ENCODE measurements at regions not wholly inside any gene's neighbourhood (a gene's known extent, or its start where the extent isn't known, plus 50 kb on each side); places are given as distances from the start of the nearest gene placed in this dataset.

- TF ChIP-seq EZH2phosphoT487 (IDR thresholded peaks at IDR 0.05) (no peak), EZH2 (IDR thresholded peaks at IDR 0.05) (no peak)
- TF ChIP-seq, protein P1, sequence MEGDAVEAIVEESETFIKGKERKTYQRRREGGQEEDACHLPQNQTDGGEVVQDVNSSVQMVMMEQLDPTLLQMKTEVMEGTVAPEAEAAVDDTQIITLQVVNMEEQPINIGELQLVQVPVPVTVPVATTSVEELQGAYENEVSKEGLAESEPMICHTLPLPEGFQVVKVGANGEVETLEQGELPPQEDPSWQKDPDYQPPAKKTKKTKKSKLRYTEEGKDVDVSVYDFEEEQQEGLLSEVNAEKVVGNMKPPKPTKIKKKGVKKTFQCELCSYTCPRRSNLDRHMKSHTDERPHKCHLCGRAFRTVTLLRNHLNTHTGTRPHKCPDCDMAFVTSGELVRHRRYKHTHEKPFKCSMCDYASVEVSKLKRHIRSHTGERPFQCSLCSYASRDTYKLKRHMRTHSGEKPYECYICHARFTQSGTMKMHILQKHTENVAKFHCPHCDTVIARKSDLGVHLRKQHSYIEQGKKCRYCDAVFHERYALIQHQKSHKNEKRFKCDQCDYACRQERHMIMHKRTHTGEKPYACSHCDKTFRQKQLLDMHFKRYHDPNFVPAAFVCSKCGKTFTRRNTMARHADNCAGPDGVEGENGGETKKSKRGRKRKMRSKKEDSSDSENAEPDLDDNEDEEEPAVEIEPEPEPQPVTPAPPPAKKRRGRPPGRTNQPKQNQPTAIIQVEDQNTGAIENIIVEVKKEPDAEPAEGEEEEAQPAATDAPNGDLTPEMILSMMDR (IDR thresholded peaks at IDR 0.05): no peak
- H4K20me1 ChIP-seq (ENCODE audit: low read depth): peaks cover 2% of the 10 kb centered on the region
- H3K9me3 Mint-ChIP-seq: no peaks in the 10 kb centered on the region
- no peak overlapping the region for H3K4me3 ChIP-seq
- no peaks in the 10 kb centered on the region for H3K9me3 ChIP-seq (ENCODE audit: low read depth)
- no peaks in the 10 kb centered on the region for H3K36me3 ChIP-seq
- peak overlapping the region; percentile 56 for H3K4me2 ChIP-seq
- H2AFZ ChIP-seq (replicated peaks): peak overlapping the region; percentile 23
- H3K27ac Mint-ChIP-seq: no peak overlapping the region
- no peaks in the 10 kb centered on the region for H3K27me3 ChIP-seq
- peaks cover 30% of the 10 kb centered on the region for H3K4me1 ChIP-seq
- H3K9ac ChIP-seq: no peak overlapping the region
- no peaks in the 10 kb centered on the region for H3K79me2 ChIP-seq (ENCODE audit: low read depth)
- no peak for DNase-seq (ENCODE audit: low spot score)
- no peaks in the 10 kb centered on the region for H3K36me3 Mint-ChIP-seq
- H3K4me1 Mint-ChIP-seq: peaks cover 20% of the 10 kb centered on the region
- no peak overlapping the region for H3K4me3 Mint-ChIP-seq
- peaks cover 14% of the 10 kb centered on the region for H3F3A ChIP-seq (ENCODE audit: low read depth)
- peaks cover 1% of the 10 kb centered on the region for H3K27me3 Mint-ChIP-seq (ENCODE audit: insufficient read depth, low read depth)
- H3K27ac ChIP-seq: no peak overlapping the region
These were observed 1365.7 kb downstream of the AACS start for GRCh38 chr12:126430921-126431320.

GRCh38 chr12:126431767-126432166 lies 1366.5 kb downstream of the AACS start:
- H3K4me1 Mint-ChIP-seq: peaks cover 20% of the 10 kb centered on the region
- peaks cover 2% of the 10 kb centered on the region for H4K20me1 ChIP-seq (ENCODE audit: low read depth)
- H3K4me3 ChIP-seq: no peak overlapping the region
- H3K27me3 ChIP-seq: no peaks in the 10 kb centered on the region
- H3F3A ChIP-seq (ENCODE audit: low read depth): peaks cover 14% of the 10 kb centered on the region
- H3K4me3 Mint-ChIP-seq: no peak overlapping the region
- no peak overlapping the region for H3K27ac Mint-ChIP-seq
- peak overlapping the region; percentile 56 for H3K4me2 ChIP-seq
- H3K9me3 Mint-ChIP-seq: no peaks in the 10 kb centered on the region
- H3K9ac ChIP-seq: no peak overlapping the region
- no peaks in the 10 kb centered on the region for H3K79me2 ChIP-seq (ENCODE audit: low read depth)
- peaks cover 3% of the 10 kb centered on the region for H3K27me3 Mint-ChIP-seq (ENCODE audit: insufficient read depth, low read depth)
- H3K9me3 ChIP-seq (ENCODE audit: low read depth): no peaks in the 10 kb centered on the region
- H3K36me3 ChIP-seq: no peaks in the 10 kb centered on the region
- peak overlapping the region; percentile 47 for H2AFZ ChIP-seq (replicated peaks)
- H3K36me3 Mint-ChIP-seq: no peaks in the 10 kb centered on the region
- TF ChIP-seq EZH2phosphoT487 (IDR thresholded peaks at IDR 0.05) (no peak), EZH2 (IDR thresholded peaks at IDR 0.05) (no peak)
- TF ChIP-seq, protein P1 (IDR thresholded peaks at IDR 0.05): no peak
- no peak overlapping the region for H3K27ac ChIP-seq
- DNase-seq (ENCODE audit: low spot score): peak; percentile 35
- peaks cover 30% of the 10 kb centered on the region for H3K4me1 ChIP-seq

- no peak for TF ChIP-seq EZH2phosphoT487 (IDR thresholded peaks at IDR 0.05)
- TF ChIP-seq, protein P1 (IDR thresholded peaks at IDR 0.05): no peak
- TF ChIP-seq EZH2 (IDR thresholded peaks at IDR 0.05): no peak
- no peaks in the 10 kb centered on the region for H3K79me2 ChIP-seq (ENCODE audit: low read depth)
- Mint-ChIP-seq H3K4me3 (no peak overlapping the region), H3K27me3 (ENCODE audit: insufficient read depth, low read depth) (peaks cover 3% of the 10 kb centered on the region), H3K9me3 (no peaks in the 10 kb centered on the region), H3K4me1 (peaks cover 20% of the 10 kb centered on the region), H3K36me3 (no peaks in the 10 kb centered on the region), H3K27ac (no peak overlapping the region)
- H3K36me3 ChIP-seq: no peaks in the 10 kb centered on the region
- H3K9ac ChIP-seq: no peak overlapping the region
- no peaks in the 10 kb centered on the region for H3K9me3 ChIP-seq (ENCODE audit: low read depth)
- no peak overlapping the region for H3K4me3 ChIP-seq
- no peak for DNase-seq (ENCODE audit: low spot score)
- H3K4me1 ChIP-seq: peaks cover 30% of the 10 kb centered on the region
- H2AFZ ChIP-seq (replicated peaks): no peak overlapping the region
- peaks cover 14% of the 10 kb centered on the region for H3F3A ChIP-seq (ENCODE audit: low read depth)
- no peaks in the 10 kb centered on the region for H3K27me3 ChIP-seq
- no peak overlapping the region for H3K27ac ChIP-seq
- H3K4me2 ChIP-seq: no peak overlapping the region
- H4K20me1 ChIP-seq (ENCODE audit: low read depth): peaks cover 2% of the 10 kb centered on the region
These were observed 1367.5 kb downstream of the AACS start for GRCh38 chr12:126432780-126433179.
